DOHH2 (cell line): ENCODE measurements at regions not wholly inside any gene's neighbourhood (a gene's known extent, or its start where the extent isn't known, plus 50 kb on each side); places are given as distances from the start of the nearest gene placed in this dataset.

Experiments
- EZH2phosphoT487 ChIP-seq: fragments of 200-600 bp; sonication (generic); IDR thresholded peaks from 2 replicates; pipeline ENCODE4 v1.6.1; 2017; ENCODE audit warnings: borderline replicate concordance, mild to moderate bottlenecking, antibody characterized with exemption, low read length, moderate library complexity, mixed read lengths
- TF ChIP-seq, protein P1 (sequence below): fragments of 200-600 bp; sonication (generic); IDR thresholded peaks from one replicate; pipeline ENCODE4 v1.5.1; 2014; ENCODE audit warnings: antibody characterized with exemption, mild to moderate bottlenecking, low read depth, low read length; ENCODE audit not compliant: poor library complexity, severe bottlenecking

DNA sequence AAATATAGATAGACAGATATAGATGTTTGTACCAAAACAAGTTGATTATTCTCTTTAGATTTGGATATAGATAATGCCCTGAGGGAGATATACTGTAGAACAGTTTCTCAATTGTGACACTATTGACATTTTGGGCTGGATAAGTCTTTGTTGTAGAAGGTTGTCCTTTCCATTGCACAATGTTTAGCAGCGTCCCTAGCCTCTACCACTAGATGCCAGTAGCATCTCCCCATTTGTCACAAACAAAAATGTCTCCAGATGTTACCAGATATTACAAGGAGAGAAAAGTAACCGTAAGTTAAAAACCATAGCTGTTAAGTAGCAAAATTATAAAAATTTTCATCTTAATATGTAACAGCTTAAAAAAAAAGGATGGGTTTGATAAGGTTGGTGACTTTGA is 2595.3 kb downstream of the ARAP2 start:
- TF ChIP-seq, protein P1, sequence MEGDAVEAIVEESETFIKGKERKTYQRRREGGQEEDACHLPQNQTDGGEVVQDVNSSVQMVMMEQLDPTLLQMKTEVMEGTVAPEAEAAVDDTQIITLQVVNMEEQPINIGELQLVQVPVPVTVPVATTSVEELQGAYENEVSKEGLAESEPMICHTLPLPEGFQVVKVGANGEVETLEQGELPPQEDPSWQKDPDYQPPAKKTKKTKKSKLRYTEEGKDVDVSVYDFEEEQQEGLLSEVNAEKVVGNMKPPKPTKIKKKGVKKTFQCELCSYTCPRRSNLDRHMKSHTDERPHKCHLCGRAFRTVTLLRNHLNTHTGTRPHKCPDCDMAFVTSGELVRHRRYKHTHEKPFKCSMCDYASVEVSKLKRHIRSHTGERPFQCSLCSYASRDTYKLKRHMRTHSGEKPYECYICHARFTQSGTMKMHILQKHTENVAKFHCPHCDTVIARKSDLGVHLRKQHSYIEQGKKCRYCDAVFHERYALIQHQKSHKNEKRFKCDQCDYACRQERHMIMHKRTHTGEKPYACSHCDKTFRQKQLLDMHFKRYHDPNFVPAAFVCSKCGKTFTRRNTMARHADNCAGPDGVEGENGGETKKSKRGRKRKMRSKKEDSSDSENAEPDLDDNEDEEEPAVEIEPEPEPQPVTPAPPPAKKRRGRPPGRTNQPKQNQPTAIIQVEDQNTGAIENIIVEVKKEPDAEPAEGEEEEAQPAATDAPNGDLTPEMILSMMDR, result no peak
- TF ChIP-seq EZH2phosphoT487, result no peak
